C4-2B (cell line): ENCODE measurements at regions not wholly inside any gene's neighbourhood (a gene's known extent, or its start where the extent isn't known, plus 50 kb on each side); places are given as distances from the start of the nearest gene placed in this dataset.

Source experiments
- H3K27ac ChIP-seq: fragments of 450-650 bp; 2 replicates; pipeline ENCODE4 v1.5.1; 2017
- CTCF ChIP-seq: fragments of 450-650 bp; conservative IDR thresholded peaks from 2 replicates; pipeline ENCODE4 v1.5.1; 2017; ENCODE audit warnings: mild to moderate bottlenecking
- ZFX ChIP-seq: fragments of 450-650 bp; IDR thresholded peaks from 2 replicates; pipeline ENCODE4 v1.6.1; 2017

GRCh38 chr2:53242090-53242489 is 525.5 kb upstream of the CHAC2 start:
- no peak overlapping the region for H3K27ac ChIP-seq
- TF ChIP-seq CTCF (no peak), ZFX (no peak)

- TF ChIP-seq CTCF (no peak), ZFX (no peak)
- H3K27ac ChIP-seq: no peak overlapping the region
Measured at GRCh38 chr2:53235836-53236582, 531.6 kb upstream of the CHAC2 start.

- H3K27ac ChIP-seq: no peak overlapping the region
- TF ChIP-seq ZFX (no peak), CTCF (no peak)
Measured at GRCh38 chr2:53234548-53234903, 533.1 kb upstream of the CHAC2 start.

GRCh38 chr2:53233759-53234547 is 533.7 kb upstream of the CHAC2 start:
- no peak for TF ChIP-seq CTCF
- no peak for TF ChIP-seq ZFX
- H3K27ac ChIP-seq: no peak overlapping the region

- TF ChIP-seq CTCF (no peak), ZFX (no peak)
- no peak overlapping the region for H3K27ac ChIP-seq
Measured at GRCh38 chr2:53231908-53232307, 535.7 kb upstream of the CHAC2 start.

GRCh38 chr2:53230691-53231090 is 536.9 kb upstream of the CHAC2 start:
- H3K27ac ChIP-seq: no peak overlapping the region
- no peak for TF ChIP-seq CTCF
- TF ChIP-seq ZFX: no peak

GRCh38 chr2:53227535-53227934 is 540.1 kb upstream of the CHAC2 start:
- no peak overlapping the region for H3K27ac ChIP-seq
- TF ChIP-seq ZFX: no peak
- no peak for TF ChIP-seq CTCF
